ENCODE measurements at regions not wholly inside any gene's neighbourhood (a gene's known extent, or its start where the extent isn't known, plus 50 kb on each side); places are given as distances from the start of the nearest gene placed in this dataset.

GRCh38 chr3:40677321-40677720 is 152.6 kb downstream of the ZNF621 start:
- no peak overlapping the region for H3K27ac ChIP-seq
- peak; percentile 9 for DNase-seq
- no peaks in the 10 kb centered on the region for H3K36me3 ChIP-seq
- H3K9me3 ChIP-seq (ENCODE audit: severe bottlenecking) = peaks cover 2% of the 10 kb centered on the region
- H3K27me3 ChIP-seq (ENCODE audit: insufficient read depth, low read depth, severe bottlenecking) = no peaks in the 10 kb centered on the region
- TF ChIP-seq CTCF (IDR thresholded peaks at IDR 0.05; ENCODE audit: low read depth, low read length) = no peak
- no peak overlapping the region for H3K4me3 ChIP-seq (ENCODE audit: low read depth, low read length)

DNA sequence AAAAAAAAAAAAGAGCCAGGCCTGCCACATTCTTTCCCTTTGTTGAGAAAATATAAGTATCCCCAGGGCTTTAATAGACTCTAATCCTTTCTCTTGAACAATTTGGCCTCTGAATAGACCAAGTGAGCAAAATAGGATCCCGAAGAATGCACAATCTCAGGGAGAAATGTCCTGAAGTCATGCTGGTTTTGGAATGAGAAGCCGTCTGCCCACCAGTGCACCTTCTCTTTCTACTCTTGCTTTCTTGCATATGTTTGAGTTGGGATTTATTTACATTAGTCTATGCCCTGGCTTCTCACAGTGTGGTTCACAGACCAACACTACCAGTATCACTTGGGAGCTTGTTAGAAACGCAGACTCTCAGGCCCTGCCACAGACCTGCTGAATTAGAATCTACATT is 153.0 kb downstream of the ZNF621 start:
- H3K36me3 ChIP-seq = no peaks in the 10 kb centered on the region
- no peak overlapping the region for H3K4me3 ChIP-seq (ENCODE audit: low read depth, low read length)
- no peak overlapping the region for H3K27ac ChIP-seq
- TF ChIP-seq CTCF (IDR thresholded peaks at IDR 0.05; ENCODE audit: low read depth, low read length) = no peak
- peaks cover 2% of the 10 kb centered on the region for H3K9me3 ChIP-seq (ENCODE audit: severe bottlenecking)
- H3K27me3 ChIP-seq (ENCODE audit: insufficient read depth, low read depth, severe bottlenecking) = no peaks in the 10 kb centered on the region
- no peak for DNase-seq

DNA sequence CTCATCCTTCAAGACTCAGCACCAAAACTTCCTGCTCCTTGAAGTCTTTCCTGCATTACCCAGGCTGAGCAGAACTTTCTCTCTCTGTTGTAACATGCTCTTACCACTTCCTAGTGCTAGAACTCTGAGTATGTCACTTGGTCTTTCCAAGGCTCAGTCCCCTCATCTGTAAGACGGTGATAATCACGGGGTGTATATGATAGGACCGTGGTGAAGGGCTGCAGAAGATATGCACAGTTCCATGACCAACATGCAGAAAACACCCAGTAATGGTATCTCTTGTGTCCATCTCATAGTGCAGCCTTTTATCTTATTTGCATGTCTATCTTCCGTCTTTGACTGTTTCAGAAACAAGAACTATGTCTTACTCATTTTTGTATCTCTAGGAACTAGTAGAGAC is 154.5 kb downstream of the ZNF621 start:
- H3K4me3 ChIP-seq (ENCODE audit: low read depth, low read length) = no peak overlapping the region
- TF ChIP-seq CTCF (IDR thresholded peaks at IDR 0.05; ENCODE audit: low read depth, low read length) = no peak
- H3K36me3 ChIP-seq = no peaks in the 10 kb centered on the region
- peaks cover 2% of the 10 kb centered on the region for H3K9me3 ChIP-seq (ENCODE audit: severe bottlenecking)
- DNase-seq = no peak
- no peaks in the 10 kb centered on the region for H3K27me3 ChIP-seq (ENCODE audit: insufficient read depth, low read depth, severe bottlenecking)
- H3K27ac ChIP-seq = no peak overlapping the region

- H3K9me3 ChIP-seq (ENCODE audit: severe bottlenecking) = no peaks in the 10 kb centered on the region
- H3K27ac ChIP-seq = no peak overlapping the region
- no peak for DNase-seq
- no peaks in the 10 kb centered on the region for H3K36me3 ChIP-seq
- H3K4me3 ChIP-seq (ENCODE audit: low read depth, low read length) = no peak overlapping the region
- TF ChIP-seq CTCF (IDR thresholded peaks at IDR 0.05; ENCODE audit: low read depth, low read length) = no peak
- no peaks in the 10 kb centered on the region for H3K27me3 ChIP-seq (ENCODE audit: insufficient read depth, low read depth, severe bottlenecking)
Measured at GRCh38 chr3:40680685-40681657, 156.2 kb downstream of the ZNF621 start.

GRCh38 chr3:40681658-40682055 is 156.9 kb downstream of the ZNF621 start:
- H3K9me3 ChIP-seq (ENCODE audit: severe bottlenecking) = no peaks in the 10 kb centered on the region
- no peak overlapping the region for H3K4me3 ChIP-seq (ENCODE audit: low read depth, low read length)
- no peaks in the 10 kb centered on the region for H3K36me3 ChIP-seq
- H3K27ac ChIP-seq = no peak overlapping the region
- no peak for DNase-seq
- TF ChIP-seq CTCF (IDR thresholded peaks at IDR 0.05; ENCODE audit: low read depth, low read length) = no peak
- H3K27me3 ChIP-seq (ENCODE audit: insufficient read depth, low read depth, severe bottlenecking) = no peaks in the 10 kb centered on the region
